ENCODE measurements at regions not wholly inside any gene's neighbourhood (a gene's known extent, or its start where the extent isn't known, plus 50 kb on each side); places are given as distances from the start of the nearest gene placed in this dataset.

DNA sequence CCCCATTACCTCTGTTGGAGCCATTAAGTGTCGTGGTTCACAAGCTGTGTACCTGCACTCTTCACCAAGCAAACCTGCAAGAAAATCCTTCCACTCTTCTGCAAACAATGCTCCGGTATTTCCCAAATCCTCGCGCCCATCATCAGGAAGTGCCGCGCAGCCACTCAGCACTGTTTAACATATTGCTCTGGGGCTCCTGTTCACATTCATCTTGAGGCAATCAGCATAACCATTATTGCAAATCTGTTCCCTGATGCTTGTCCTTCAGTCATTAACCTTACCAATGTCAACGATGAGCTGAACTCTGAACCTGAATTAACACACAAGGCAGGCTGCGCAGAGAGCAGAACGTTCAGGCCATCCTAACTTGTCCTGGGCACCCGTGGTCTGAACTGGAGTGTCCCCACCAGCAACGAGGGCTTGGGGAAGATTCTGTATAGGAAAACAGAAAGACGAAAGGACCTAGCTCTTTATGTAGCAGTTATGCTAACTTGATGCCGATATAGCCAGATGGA lies 751.4 kb upstream of the AUTS2 start:
- Histone ChIP-seq H3K36me3 (no peaks in the 10 kb centered on the region), H3K27me3 (no peaks in the 10 kb centered on the region), H3K4me3 (no peak overlapping the region), H3K27ac (no peak overlapping the region), H3K4me1 (no peaks in the 10 kb centered on the region), H3K9me3 (no peaks in the 10 kb centered on the region)
- WGBS, 2 donors: 55 to 59% methylated on average over 13 of the region's 13 CpGs
- TF ChIP-seq, protein P1, sequence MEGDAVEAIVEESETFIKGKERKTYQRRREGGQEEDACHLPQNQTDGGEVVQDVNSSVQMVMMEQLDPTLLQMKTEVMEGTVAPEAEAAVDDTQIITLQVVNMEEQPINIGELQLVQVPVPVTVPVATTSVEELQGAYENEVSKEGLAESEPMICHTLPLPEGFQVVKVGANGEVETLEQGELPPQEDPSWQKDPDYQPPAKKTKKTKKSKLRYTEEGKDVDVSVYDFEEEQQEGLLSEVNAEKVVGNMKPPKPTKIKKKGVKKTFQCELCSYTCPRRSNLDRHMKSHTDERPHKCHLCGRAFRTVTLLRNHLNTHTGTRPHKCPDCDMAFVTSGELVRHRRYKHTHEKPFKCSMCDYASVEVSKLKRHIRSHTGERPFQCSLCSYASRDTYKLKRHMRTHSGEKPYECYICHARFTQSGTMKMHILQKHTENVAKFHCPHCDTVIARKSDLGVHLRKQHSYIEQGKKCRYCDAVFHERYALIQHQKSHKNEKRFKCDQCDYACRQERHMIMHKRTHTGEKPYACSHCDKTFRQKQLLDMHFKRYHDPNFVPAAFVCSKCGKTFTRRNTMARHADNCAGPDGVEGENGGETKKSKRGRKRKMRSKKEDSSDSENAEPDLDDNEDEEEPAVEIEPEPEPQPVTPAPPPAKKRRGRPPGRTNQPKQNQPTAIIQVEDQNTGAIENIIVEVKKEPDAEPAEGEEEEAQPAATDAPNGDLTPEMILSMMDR (IDR thresholded peaks at IDR 0.05): no peak
- ATAC-seq (no peak), DNase-seq (no peak), FAIRE-seq (no peak)
- intact Hi-C loops (cut with DNase I): no loop called here

DNA sequence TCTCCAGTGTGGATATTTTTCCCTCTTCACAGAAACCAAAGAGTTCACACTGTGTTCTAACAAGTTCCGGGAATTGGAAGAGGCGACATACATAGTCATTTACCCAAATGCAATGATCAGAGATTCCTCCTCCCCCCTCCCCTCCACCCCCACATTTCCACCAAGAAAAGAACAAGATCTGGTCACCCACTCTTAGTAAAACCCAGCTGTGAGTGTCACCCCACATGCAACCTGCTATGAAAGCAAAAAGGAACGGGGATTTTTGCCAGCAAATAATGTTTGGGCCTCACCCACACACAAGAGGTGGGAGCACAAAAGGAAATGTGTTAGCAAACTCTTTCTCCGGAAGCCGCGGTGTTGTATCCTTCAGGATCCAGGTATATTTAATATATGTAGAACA lies 745.0 kb upstream of the AUTS2 start:
- no peak for FAIRE-seq
- no peaks in the 10 kb centered on the region for H3K4me1 ChIP-seq
- 82 to 88% methylated on average over 6 of the region's 6 CpGs for WGBS, 2 donors

DNA sequence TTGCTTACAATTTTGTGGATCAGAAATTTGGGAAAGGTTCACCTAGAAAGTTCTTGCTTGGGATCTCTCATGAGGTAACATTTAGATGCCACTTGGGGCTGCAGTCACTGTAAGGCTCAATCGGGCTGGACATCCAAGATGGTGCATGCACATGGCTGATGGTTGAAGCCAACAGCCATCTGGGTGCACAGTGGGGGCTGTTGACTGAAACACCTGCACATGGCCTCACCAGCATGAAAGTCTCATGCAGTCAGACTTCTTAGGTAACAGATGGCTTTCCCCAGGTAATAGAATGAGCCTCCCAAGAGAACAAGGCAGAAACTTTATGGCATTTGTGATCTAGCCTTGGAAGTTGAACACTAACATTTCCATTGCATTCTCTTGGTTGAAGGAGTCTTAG lies 740.7 kb upstream of the AUTS2 start:
- ATAC-seq (no peak), DNase-seq (no peak), FAIRE-seq (no peak)
- TF ChIP-seq, protein P1 (IDR thresholded peaks at IDR 0.05): no peak
- intact Hi-C loops (cut with DNase I): no loop called here
- 68 to 71% methylated on average over 1 of the region's 1 CpG for WGBS, 2 donors
- H3K4me3 ChIP-seq: no peak overlapping the region
- no peaks in the 10 kb centered on the region for H3K4me1 ChIP-seq
- H3K36me3 ChIP-seq: no peaks in the 10 kb centered on the region
- H3K9me3 ChIP-seq: no peaks in the 10 kb centered on the region
- H3K27ac ChIP-seq: no peak overlapping the region
- no peaks in the 10 kb centered on the region for H3K27me3 ChIP-seq

More for the DNA sequence above, 745.0 kb upstream of the AUTS2 start:
- ATAC-seq (no peak), DNase-seq (no peak)
- Histone ChIP-seq H3K27me3 (no peaks in the 10 kb centered on the region), H3K9me3 (no peaks in the 10 kb centered on the region), H3K36me3 (no peaks in the 10 kb centered on the region), H3K27ac (no peak overlapping the region), H3K4me3 (no peak overlapping the region)
- TF ChIP-seq, protein P1 (IDR thresholded peaks at IDR 0.05): no peak
- intact Hi-C loops (cut with DNase I): no loop called here

DNA sequence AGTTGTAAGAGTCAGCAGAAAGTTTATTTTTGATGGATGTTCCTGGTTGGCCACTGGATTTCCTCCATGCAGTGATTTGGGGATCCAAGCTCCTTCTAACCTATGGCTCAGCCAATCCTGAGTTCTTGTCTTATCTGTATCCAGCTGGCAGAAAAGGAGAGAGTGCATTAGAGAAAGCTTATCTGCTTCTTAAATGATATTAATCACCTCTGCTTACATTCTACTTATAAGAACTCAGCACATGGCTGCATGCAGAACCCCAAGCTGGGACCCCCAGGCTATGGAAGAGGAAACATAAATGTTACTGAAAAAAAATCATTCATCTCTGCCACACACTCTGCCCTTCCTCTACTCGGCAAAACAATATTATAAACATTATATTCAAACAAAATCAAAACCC lies 739.8 kb upstream of the AUTS2 start:
- ATAC-seq: no peak

DNA sequence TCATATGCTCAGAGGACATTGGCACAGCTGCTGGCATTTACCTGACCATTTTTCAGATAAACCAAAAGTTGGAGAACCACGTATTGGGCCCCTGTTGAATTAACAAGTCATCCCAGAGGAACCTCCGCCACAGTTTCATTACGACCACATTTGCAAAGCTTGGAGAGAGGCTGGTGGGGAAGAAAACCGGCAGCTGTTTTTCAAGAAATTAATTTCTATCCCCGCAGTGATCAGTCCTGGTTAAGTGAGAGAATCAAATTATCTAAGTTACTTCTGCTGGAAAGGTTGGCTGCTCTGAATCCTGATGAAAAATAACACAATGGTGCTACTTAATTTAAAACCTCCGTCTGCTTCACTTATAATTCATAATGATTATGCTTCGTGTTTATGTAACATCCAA lies 737.1 kb upstream of the AUTS2 start:
- Histone ChIP-seq H3K36me3 (no peaks in the 10 kb centered on the region), H3K4me3 (no peak overlapping the region), H3K9me3 (no peaks in the 10 kb centered on the region), H3K27me3 (no peaks in the 10 kb centered on the region), H3K27ac (no peak overlapping the region), H3K4me1 (no peaks in the 10 kb centered on the region)
- intact Hi-C loops (cut with DNase I): no loop called here
- FAIRE-seq (no peak), DNase-seq (no peak), ATAC-seq (no peak)
- TF ChIP-seq, protein P1 (IDR thresholded peaks at IDR 0.05): no peak
- WGBS, 2 donors: 76 to 80% methylated on average over 7 of the region's 7 CpGs

More for the DNA sequence above, 739.8 kb upstream of the AUTS2 start:
- no peaks in the 10 kb centered on the region for H3K9me3 ChIP-seq
- H3K4me1 ChIP-seq: no peaks in the 10 kb centered on the region
- H3K27ac ChIP-seq: no peak overlapping the region
- DNase-seq: no peak
- H3K4me3 ChIP-seq: no peak overlapping the region
- no peak for FAIRE-seq
- intact Hi-C loops (cut with DNase I): no loop called here
- H3K36me3 ChIP-seq: no peaks in the 10 kb centered on the region
- H3K27me3 ChIP-seq: no peaks in the 10 kb centered on the region
- 61 to 69% methylated on average over 1 of the region's 1 CpG for WGBS, 2 donors
- TF ChIP-seq, protein P1 (IDR thresholded peaks at IDR 0.05): no peak

All from pancreas (tissue), 10 donors.